VCaP (cell line): ENCODE measurements at regions not wholly inside any gene's neighbourhood (a gene's known extent, or its start where the extent isn't known, plus 50 kb on each side); places are given as distances from the start of the nearest gene placed in this dataset.

Experiments used
- H3K27ac ChIP-seq: fragments of 450-650 bp; 2 replicates; pipeline ENCODE4 v1.5.1; 2017
- TF ChIP-seq, protein P1 (sequence below): fragments of 450-650 bp; conservative IDR thresholded peaks from 2 replicates; pipeline ENCODE4 v1.5.1; 2017; ENCODE audit warnings: mild to moderate bottlenecking, moderate library complexity

DNA sequence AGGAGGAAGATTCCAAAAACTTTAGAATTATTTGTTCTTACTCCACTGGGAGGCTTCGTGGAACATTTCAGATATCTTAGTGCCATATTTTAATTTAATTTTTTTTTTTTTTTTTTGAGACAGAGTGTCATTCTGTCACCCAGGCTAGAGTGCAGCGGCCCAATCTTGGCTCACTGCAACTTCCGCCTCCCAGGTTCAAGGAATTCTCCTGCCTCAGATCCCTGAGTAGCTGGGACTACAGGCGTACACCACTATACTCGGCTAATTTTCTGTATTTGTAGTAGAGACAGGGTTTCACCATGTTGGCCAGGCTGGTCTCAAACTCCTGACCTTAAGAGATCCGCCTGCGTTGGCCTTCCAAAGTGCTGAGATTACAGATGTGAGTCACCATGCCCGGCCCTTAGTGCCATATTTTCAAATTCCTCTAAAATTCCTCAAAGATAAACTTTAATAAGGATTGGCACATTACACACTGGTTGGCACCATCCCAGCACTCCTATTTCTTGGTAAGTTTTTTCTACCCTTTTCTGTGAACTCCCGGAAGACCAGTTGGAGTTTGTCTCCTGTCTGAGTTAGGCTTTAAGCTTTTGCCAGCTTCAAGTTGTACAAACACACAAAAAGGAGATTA lies 693.7 kb downstream of the MCTP2 start:
- H3K27ac ChIP-seq, result no peak overlapping the region
- TF ChIP-seq, protein P1, sequence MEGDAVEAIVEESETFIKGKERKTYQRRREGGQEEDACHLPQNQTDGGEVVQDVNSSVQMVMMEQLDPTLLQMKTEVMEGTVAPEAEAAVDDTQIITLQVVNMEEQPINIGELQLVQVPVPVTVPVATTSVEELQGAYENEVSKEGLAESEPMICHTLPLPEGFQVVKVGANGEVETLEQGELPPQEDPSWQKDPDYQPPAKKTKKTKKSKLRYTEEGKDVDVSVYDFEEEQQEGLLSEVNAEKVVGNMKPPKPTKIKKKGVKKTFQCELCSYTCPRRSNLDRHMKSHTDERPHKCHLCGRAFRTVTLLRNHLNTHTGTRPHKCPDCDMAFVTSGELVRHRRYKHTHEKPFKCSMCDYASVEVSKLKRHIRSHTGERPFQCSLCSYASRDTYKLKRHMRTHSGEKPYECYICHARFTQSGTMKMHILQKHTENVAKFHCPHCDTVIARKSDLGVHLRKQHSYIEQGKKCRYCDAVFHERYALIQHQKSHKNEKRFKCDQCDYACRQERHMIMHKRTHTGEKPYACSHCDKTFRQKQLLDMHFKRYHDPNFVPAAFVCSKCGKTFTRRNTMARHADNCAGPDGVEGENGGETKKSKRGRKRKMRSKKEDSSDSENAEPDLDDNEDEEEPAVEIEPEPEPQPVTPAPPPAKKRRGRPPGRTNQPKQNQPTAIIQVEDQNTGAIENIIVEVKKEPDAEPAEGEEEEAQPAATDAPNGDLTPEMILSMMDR, result no peak

DNA sequence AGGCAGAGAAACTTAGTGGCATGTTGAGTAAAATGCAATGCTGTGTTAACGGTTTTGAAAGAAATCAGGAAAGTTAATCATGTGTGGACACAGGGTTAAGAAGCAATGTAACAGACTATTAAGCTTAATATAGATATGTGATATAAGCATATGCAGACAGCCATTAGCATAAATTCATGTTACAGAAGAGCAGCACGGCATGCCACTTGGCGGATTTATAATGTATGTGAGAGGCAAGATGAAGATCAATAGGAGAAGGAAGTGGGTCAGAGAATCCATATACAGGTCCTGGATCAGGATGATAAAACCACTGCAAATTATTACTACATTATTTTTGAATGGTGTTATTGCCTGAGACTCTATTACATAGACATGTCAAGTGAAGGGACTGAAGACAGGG lies 694.3 kb downstream of the MCTP2 start:
- TF ChIP-seq, protein P1, result no peak
- H3K27ac ChIP-seq, result no peak overlapping the region

DNA sequence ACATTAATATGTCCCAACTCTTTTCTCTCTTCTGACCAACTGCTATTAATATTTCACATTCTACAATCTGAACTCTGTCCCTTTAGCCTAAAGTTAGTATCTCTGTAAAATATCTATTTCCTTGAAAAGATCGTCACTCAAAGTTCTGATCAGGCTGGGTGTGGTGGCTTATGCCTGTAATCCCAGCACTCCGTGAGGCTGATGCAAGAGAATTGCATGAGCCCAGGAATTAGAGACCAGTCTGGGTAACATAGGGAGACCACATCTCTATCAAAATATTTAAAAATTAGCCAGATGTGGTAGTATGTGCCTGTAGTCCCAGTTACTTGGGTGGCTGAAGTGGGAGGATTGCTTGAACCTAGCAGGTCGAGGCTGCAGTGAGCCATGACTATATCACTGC lies 695.6 kb downstream of the MCTP2 start:
- no peak overlapping the region for H3K27ac ChIP-seq
- TF ChIP-seq, protein P1, result no peak

DNA sequence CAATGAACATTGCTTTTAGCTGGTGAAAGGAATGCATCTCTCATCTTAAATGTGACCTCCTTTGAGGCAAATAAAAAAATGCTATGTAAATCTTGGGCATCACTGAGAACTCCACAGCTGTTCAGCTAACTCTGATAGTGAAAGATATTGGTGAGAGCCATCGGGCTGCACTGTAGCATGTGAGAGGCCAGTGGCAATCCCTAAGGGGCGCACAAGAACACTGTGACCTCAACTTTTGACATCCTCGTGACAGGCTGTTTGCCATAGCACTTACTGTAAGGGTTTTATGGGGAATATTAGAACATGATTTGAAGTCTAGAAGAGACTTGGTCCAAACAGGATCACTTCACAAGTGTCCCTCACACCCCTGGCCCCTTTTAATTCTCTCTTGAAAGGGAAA lies 697.9 kb downstream of the MCTP2 start:
- TF ChIP-seq, protein P1, result no peak
- H3K27ac ChIP-seq, result no peak overlapping the region

DNA sequence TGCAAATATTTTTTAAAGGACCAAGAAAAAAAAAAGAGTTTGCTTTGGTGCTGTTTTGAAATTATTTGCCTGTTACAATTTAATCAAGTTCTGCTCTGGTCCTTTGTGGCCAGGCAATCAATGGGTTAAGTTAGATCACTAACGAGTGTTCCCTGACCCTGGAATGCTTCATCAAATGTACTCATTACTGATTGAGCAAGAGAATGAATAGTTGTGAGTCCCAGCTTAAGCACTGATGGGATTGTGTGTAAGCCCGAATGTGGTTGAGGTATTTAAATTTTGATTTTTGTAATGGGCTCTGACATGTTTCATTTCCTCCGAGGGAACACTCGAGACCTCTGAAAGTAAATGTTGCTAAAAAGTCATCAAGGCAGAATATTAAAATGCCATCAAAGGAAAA lies 699.1 kb downstream of the MCTP2 start:
- TF ChIP-seq, protein P1, result no peak
- no peak overlapping the region for H3K27ac ChIP-seq

DNA sequence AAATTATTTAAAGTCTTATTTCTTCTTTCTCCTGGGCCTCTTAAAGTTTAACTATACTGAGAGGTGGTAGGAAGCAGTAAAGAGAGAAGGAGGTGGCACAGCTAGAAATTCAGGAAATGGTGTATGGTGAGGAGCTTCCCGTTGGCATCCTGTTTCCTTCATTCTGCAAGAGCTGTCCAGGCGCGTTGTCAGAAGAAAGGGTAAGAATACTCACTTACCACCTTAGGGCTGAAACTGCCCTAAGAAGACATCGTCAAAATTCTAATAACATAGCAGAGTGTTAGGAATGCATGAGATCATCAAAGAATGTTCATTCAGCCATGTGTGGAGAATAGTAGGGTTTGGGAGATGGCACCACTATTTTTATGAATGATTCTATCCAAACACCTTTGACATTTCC lies 699.6 kb downstream of the MCTP2 start:
- TF ChIP-seq, protein P1, result no peak
- H3K27ac ChIP-seq, result no peak overlapping the region

DNA sequence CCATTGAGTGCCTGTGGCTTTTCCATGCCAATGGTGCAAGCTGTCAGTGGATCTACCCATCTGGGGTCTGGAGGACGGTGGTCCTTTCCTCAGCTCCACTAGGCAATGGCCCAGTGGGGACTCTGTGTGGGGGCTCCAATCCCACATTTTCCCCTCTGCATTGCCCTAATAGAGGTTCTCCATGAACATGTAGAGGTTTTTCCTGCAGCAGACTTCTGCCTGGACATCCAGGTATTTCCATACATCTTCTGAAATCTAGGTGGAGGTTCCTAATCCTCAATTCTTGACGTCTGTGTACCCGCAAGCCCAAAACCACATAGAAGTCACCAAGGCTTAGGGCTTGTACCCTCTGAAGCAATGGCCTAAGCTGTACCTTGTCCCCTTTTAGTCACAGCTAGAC lies 703.1 kb downstream of the MCTP2 start:
- no peak overlapping the region for H3K27ac ChIP-seq
- TF ChIP-seq, protein P1, result no peak
